ENCODE measurements at regions not wholly inside any gene's neighbourhood (a gene's known extent, or its start where the extent isn't known, plus 50 kb on each side); places are given as distances from the start of the nearest gene placed in this dataset.

DNA sequence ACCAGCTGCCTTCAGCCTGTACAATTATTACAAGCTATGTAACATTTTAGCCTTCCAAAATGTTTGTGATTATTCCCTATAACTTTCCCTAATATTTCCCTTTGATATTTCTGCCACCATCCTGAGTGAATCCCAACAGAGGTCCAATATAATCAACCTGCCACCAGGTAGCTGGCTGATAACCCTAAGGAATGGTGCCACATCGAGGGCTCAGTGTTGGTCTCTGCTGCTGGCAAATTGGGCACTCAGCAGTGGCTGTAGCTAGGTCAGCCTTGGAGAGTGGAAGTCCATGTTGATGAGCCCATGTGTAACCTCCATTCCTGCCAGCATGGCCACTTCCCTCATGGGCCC lies 121.2 kb downstream of the ZNF280B start:
- TF ChIP-seq, protein P1, sequence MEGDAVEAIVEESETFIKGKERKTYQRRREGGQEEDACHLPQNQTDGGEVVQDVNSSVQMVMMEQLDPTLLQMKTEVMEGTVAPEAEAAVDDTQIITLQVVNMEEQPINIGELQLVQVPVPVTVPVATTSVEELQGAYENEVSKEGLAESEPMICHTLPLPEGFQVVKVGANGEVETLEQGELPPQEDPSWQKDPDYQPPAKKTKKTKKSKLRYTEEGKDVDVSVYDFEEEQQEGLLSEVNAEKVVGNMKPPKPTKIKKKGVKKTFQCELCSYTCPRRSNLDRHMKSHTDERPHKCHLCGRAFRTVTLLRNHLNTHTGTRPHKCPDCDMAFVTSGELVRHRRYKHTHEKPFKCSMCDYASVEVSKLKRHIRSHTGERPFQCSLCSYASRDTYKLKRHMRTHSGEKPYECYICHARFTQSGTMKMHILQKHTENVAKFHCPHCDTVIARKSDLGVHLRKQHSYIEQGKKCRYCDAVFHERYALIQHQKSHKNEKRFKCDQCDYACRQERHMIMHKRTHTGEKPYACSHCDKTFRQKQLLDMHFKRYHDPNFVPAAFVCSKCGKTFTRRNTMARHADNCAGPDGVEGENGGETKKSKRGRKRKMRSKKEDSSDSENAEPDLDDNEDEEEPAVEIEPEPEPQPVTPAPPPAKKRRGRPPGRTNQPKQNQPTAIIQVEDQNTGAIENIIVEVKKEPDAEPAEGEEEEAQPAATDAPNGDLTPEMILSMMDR (conservative IDR thresholded peaks at IDR 0.05; ENCODE audit: low read length), result no peak
- TF ChIP-seq EZH2phosphoT487 (IDR thresholded peaks at IDR 0.05; ENCODE audit: borderline replicate concordance, low read depth, low read length), result no peak
